Ovary (tissue), 7 donors: ENCODE measurements at regions not wholly inside any gene's neighbourhood (a gene's known extent, or its start where the extent isn't known, plus 50 kb on each side); places are given as distances from the start of the nearest gene placed in this dataset.

ENCODE experiments used
- DNase-seq, 5 donors: peaks; one replicate each; pipeline ENCODE4 v3.0.0-alpha.2; 2019 to 2020
- H3K27ac ChIP-seq, 2 donors: fragments of 200-600 bp; one replicate each; pipeline versions ENCODE4 v1.5.1 to v1.8.0; 2019 to 2022
- H3K27me3 ChIP-seq: fragments of 200-600 bp; one replicate; pipeline ENCODE4 v1.8.0; 2022
- H3K36me3 ChIP-seq: fragments of 200-600 bp; sonication (generic); one replicate; pipeline ENCODE4 v1.5.1; 2019
- H3K4me1 ChIP-seq: one replicate; pipeline ENCODE4 v1.8.1; 2013; ENCODE audit warnings: mild to moderate bottlenecking, moderate library complexity; ENCODE audit not compliant: insufficient read depth
- H3K4me3 ChIP-seq: fragments of 200-600 bp; sonication (generic); one replicate; pipeline ENCODE4 v1.5.1; 2017
- H3K9me3 ChIP-seq, 2 donors: fragments of 200-600 bp in 1 of 2; sonication (generic) in 1 of 2; one replicate each; pipeline versions ENCODE4 v1.5.1 to v1.8.1; 2013 to 2019; ENCODE audit warnings: mild to moderate bottlenecking in 1 of 2, moderate library complexity in 1 of 2
- CTCF ChIP-seq, 3 donors: fragments of 450-650 bp in 2 of 3; fragments of 200-600 bp in 1 of 3; IDR thresholded peaks; one replicate each; pipeline versions ENCODE4 v1.5.1 to v1.8.0; 2016 to 2022; ENCODE audit warnings: antibody characterized with exemption in 3 of 3, mild to moderate bottlenecking in 1 of 3
- EP300 ChIP-seq: sonication (generic); formaldehyde crosslinking; IDR thresholded peaks from one replicate; pipeline ENCODE4 v1.6.1; 2017; ENCODE audit warnings: antibody characterized with exemption
- POLR2A ChIP-seq: fragments of 450-650 bp; IDR thresholded peaks from one replicate; pipeline ENCODE4 v1.6.1; 2017; ENCODE audit warnings: antibody characterized with exemption, mild to moderate bottlenecking, moderate library complexity
- WGBS, 3 donors: extraction: QIAGEN DNeasy Blood & Tissue Kit in 1 of 3; methylation state at CpG; one replicate each; pipeline versions ENCODE4 v1.1.5 to v1.1.7; 2013 to 2017; 5-methylcytosine and 5-hydroxymethylcytosine counted together
- intact Hi-C, 4 donors: fragments of 100-400 bp; cut with DNase I; formaldehyde crosslinking; loops; one replicate each; pipeline versions ENCODE4 v1.11.0 to v1.15.1; 2022 to 2023
- donor health status: DM: no; HTN: no; CAD: no; lungs with moderate emphysema.
- donor health status: DM: no; HTN: no; CAD: no.
- donor health status: Bipolar disorder and iron deficiency.
- donor health status: DM: no; HTN: no; CAD: no.
- donor health status: DM: yes; HTN: yes; CAD: no.

- Histone ChIP-seq H3K27ac (no peak overlapping the region), H3K9me3 (no peaks in the 10 kb centered on the region), H3K36me3 (no peaks in the 10 kb centered on the region), H3K4me3 (no peak overlapping the region), H3K4me1 (no peaks in the 10 kb centered on the region), H3K27me3 (no peaks in the 10 kb centered on the region)
- intact Hi-C loops, result no loop called here
- no peak for TF ChIP-seq POLR2A
- no peak for TF ChIP-seq EP300
- no peak for TF ChIP-seq CTCF (IDR thresholded peaks at IDR 0.05)
- WGBS, 3 donors, result 37 to 62% (median 43%) methylated on average over 3 of the region's 3 CpGs
- DNase-seq, result no peak
Measured at GRCh38 chr11:109350091-109350490, 71.9 kb upstream of the C11orf87 start.

- Histone ChIP-seq H3K36me3 (no peaks in the 10 kb centered on the region), H3K9me3 (no peaks in the 10 kb centered on the region), H3K4me1 (no peaks in the 10 kb centered on the region), H3K4me3 (no peak overlapping the region), H3K27ac (no peak overlapping the region), H3K27me3 (no peaks in the 10 kb centered on the region)
- intact Hi-C loops, result no loop called here
- TF ChIP-seq POLR2A (no peak), EP300 (no peak), CTCF (IDR thresholded peaks at IDR 0.05) (no peak)
- no peak for DNase-seq
- 42 to 55% (median 48%) methylated on average over 3 of the region's 3 CpGs for WGBS, 3 donors
Measured at GRCh38 chr11:109362059-109362458, 59.9 kb upstream of the C11orf87 start.

- TF ChIP-seq POLR2A, result no peak
- TF ChIP-seq EP300, result no peak
- TF ChIP-seq CTCF (IDR thresholded peaks at IDR 0.05), result no peak
- Histone ChIP-seq H3K4me1 (no peaks in the 10 kb centered on the region), H3K36me3 (no peaks in the 10 kb centered on the region), H3K9me3 (no peaks in the 10 kb centered on the region), H3K27me3 (no peaks in the 10 kb centered on the region), H3K4me3 (no peak overlapping the region), H3K27ac (no peak overlapping the region)
- no peak for DNase-seq
- 72 to 81% (median 79%) methylated on average over 3 of the region's 3 CpGs for WGBS, 3 donors
- intact Hi-C loops, result no loop called here
Measured at GRCh38 chr11:109363682-109364081, 58.3 kb upstream of the C11orf87 start.

GRCh38 chr11:109364851-109365250 lies 57.1 kb upstream of the C11orf87 start:
- Histone ChIP-seq H3K4me1 (no peaks in the 10 kb centered on the region), H3K27me3 (no peaks in the 10 kb centered on the region), H3K27ac (no peak overlapping the region), H3K9me3 (no peaks in the 10 kb centered on the region), H3K4me3 (no peak overlapping the region), H3K36me3 (no peaks in the 10 kb centered on the region)
- WGBS, 3 donors, result 78 to 84% (median 79%) methylated on average over 4 of the region's 4 CpGs
- TF ChIP-seq EP300 (no peak), POLR2A (no peak), CTCF (IDR thresholded peaks at IDR 0.05) (no peak)
- DNase-seq, result no peak
- intact Hi-C loops, result no loop called here
